H9 (cell line): ENCODE measurements at regions not wholly inside any gene's neighbourhood (a gene's known extent, or its start where the extent isn't known, plus 50 kb on each side); places are given as distances from the start of the nearest gene placed in this dataset.

ENCODE experiments used
- DNase-seq: peaks from one replicate; pipeline ENCODE4 v3.0.0-alpha.2; 2017
- H2AFZ ChIP-seq: one replicate; pipeline ENCODE4 v1.6.1; 2013; ENCODE audit warnings: mild to moderate bottlenecking, low read length, control low read depth, moderate library complexity
- H2AK5ac ChIP-seq: 2 replicates; pipeline ENCODE4 v1.6.1; 2013; ENCODE audit warnings: low read length, control low read depth, mixed read lengths; ENCODE audit not compliant: insufficient read length
- H2BK120ac ChIP-seq: one replicate; pipeline ENCODE4 v1.6.1; 2013; ENCODE audit warnings: low read depth, mild to moderate bottlenecking, low read length, control low read depth, inconsistent platforms; ENCODE audit not compliant: poor library complexity, severe bottlenecking
- H2BK12ac ChIP-seq: 2 replicates; pipeline ENCODE4 v1.6.1; 2013; ENCODE audit warnings: low read length, control low read depth, mixed read lengths, low read depth; ENCODE audit not compliant: insufficient read length
- H2BK15ac ChIP-seq: 2 replicates; pipeline ENCODE4 v1.6.1; 2013; ENCODE audit warnings: low read depth, low read length, control low read depth
- H2BK20ac ChIP-seq: one replicate; pipeline ENCODE4 v1.6.1; 2013; ENCODE audit warnings: low read depth, mild to moderate bottlenecking, low read length, control low read depth, inconsistent platforms; ENCODE audit not compliant: poor library complexity, severe bottlenecking
- H2BK5ac ChIP-seq: 2 replicates; pipeline ENCODE4 v1.6.1; 2013; ENCODE audit warnings: low read length, control low read depth, mixed read lengths; ENCODE audit not compliant: insufficient read length
- H3K14ac ChIP-seq: 2 replicates; pipeline ENCODE4 v1.6.1; 2013; ENCODE audit warnings: low read length, control low read depth; ENCODE audit not compliant: insufficient read depth
- H3K18ac ChIP-seq: 2 replicates; pipeline ENCODE4 v1.6.1; 2013; ENCODE audit warnings: low read depth, mild to moderate bottlenecking, mixed read lengths, low read length, control low read depth; ENCODE audit not compliant: insufficient read length
- H3K23ac ChIP-seq: 2 replicates; pipeline ENCODE4 v1.6.1; 2013; ENCODE audit warnings: low read length, control low read depth, mixed read lengths, low read depth; ENCODE audit not compliant: insufficient read length
- H3K23me2 ChIP-seq: 2 replicates; pipeline ENCODE4 v1.6.1; 2013; ENCODE audit warnings: low read depth, mild to moderate bottlenecking, mixed read lengths, low read length, control low read depth; ENCODE audit not compliant: insufficient read length, poor library complexity, severe bottlenecking
- H3K27ac ChIP-seq: 2 replicates; pipeline ENCODE4 v1.5.1; 2013; ENCODE audit warnings: low read length, control low read depth, mixed read lengths, low read depth; ENCODE audit not compliant: insufficient read length
- H3K27me3 ChIP-seq: 2 replicates; pipeline ENCODE4 v1.6.1; 2013; ENCODE audit warnings: low read length, control low read depth, inconsistent platforms; ENCODE audit not compliant: insufficient read depth
- H3K4ac ChIP-seq: 2 replicates; pipeline ENCODE4 v1.6.1; 2013; ENCODE audit warnings: low read depth, mild to moderate bottlenecking, control low read depth, inconsistent platforms, low read length, moderate library complexity
- H3K4me1 ChIP-seq: 2 replicates; pipeline ENCODE4 v1.6.1; 2013; ENCODE audit warnings: low read length, control low read depth, inconsistent platforms; ENCODE audit not compliant: insufficient read depth
- H3K4me2 ChIP-seq: 2 replicates; pipeline ENCODE4 v1.6.1; 2013; ENCODE audit warnings: low read length, control low read depth, mixed read lengths; ENCODE audit not compliant: insufficient read length, insufficient read depth
- H3K56ac ChIP-seq: 2 replicates; pipeline ENCODE4 v1.6.1; 2013; ENCODE audit warnings: low read depth, mild to moderate bottlenecking, mixed read lengths, low read length, control low read depth; ENCODE audit not compliant: insufficient read length
- H3K79me1 ChIP-seq: 2 replicates; pipeline ENCODE4 v1.6.1; 2013; ENCODE audit warnings: low read depth, mild to moderate bottlenecking, moderate library complexity, low read length, control low read depth, inconsistent platforms; ENCODE audit not compliant: insufficient read depth, poor library complexity, severe bottlenecking
- H3K79me2 ChIP-seq: 2 replicates; pipeline ENCODE4 v1.6.1; 2013; ENCODE audit warnings: low read length, control low read depth, inconsistent platforms; ENCODE audit not compliant: insufficient read depth
- H3K9ac ChIP-seq: 2 replicates; pipeline ENCODE4 v1.6.1; 2013; ENCODE audit warnings: low read length, control low read depth, mixed read lengths; ENCODE audit not compliant: insufficient read length; ENCODE audit errors: extremely low read depth
- H3K9me3 ChIP-seq: one replicate; pipeline ENCODE4 v1.6.1; 2013; ENCODE audit warnings: low read depth, low read length, inconsistent platforms; ENCODE audit not compliant: control insufficient read depth
- H3T11ph ChIP-seq: one replicate; pipeline ENCODE4 v1.6.1; 2013; ENCODE audit warnings: mild to moderate bottlenecking, low read length, control low read depth, inconsistent platforms
- H4K20me1 ChIP-seq: one replicate; pipeline ENCODE4 v1.6.1; 2013; ENCODE audit not compliant: control insufficient read depth, insufficient read length, insufficient read depth
- H4K5ac ChIP-seq: 2 replicates; pipeline ENCODE4 v1.6.1; 2013; ENCODE audit warnings: low read depth, mild to moderate bottlenecking, mixed read lengths, low read length, control low read depth; ENCODE audit not compliant: insufficient read length
- H4K8ac ChIP-seq: replicated peaks from 2 replicates; pipeline ENCODE4 v1.6.1; 2013; ENCODE audit warnings: low read length, control low read depth, mixed read lengths, low read depth; ENCODE audit not compliant: insufficient read length
- H4K91ac ChIP-seq: 2 replicates; pipeline ENCODE4 v1.6.1; 2013; ENCODE audit warnings: low read depth, mild to moderate bottlenecking, moderate library complexity, mixed read lengths, low read length, control low read depth; ENCODE audit not compliant: insufficient read length
- H3K27ac Mint-ChIP-seq, 3 experiments: 2 replicates in 2 of 3; 3 replicates in 1 of 3; pipeline ENCODE4 v1.8.0; 2020 to 2021; ENCODE audit warnings: mixed read lengths in 3 of 3, mild to moderate bottlenecking in 1 of 3, moderate library complexity in 1 of 3
- H3K27me3 Mint-ChIP-seq: 2 replicates; pipeline ENCODE4 v1.8.0; 2021; ENCODE audit warnings: low read depth, mild to moderate bottlenecking, moderate library complexity, mixed read lengths
- H3K36me3 Mint-ChIP-seq, 3 experiments: 2 replicates in 2 of 3; 3 replicates in 1 of 3; pipeline ENCODE4 v1.8.0; 2020 to 2021; ENCODE audit warnings: low read depth in 3 of 3, mixed read lengths in 3 of 3; ENCODE audit not compliant: insufficient read depth in 1 of 3
- H3K4me1 Mint-ChIP-seq, 2 experiments: 2 replicates each; pipeline ENCODE4 v1.8.0; 2020; ENCODE audit warnings: mixed read lengths in 2 of 2
- H3K4me3 Mint-ChIP-seq, 2 experiments: 2 replicates in 1 of 2; 3 replicates in 1 of 2; pipeline ENCODE4 v1.8.0; 2020 to 2021; ENCODE audit warnings: mild to moderate bottlenecking in 2 of 2, mixed read lengths in 2 of 2, moderate library complexity in 1 of 2
- H3K9me3 Mint-ChIP-seq, 2 experiments: 2 replicates in 1 of 2; 3 replicates in 1 of 2; pipeline ENCODE4 v1.8.0; 2020; ENCODE audit warnings: mild to moderate bottlenecking in 2 of 2, mixed read lengths in 2 of 2, moderate library complexity in 1 of 2
- WGBS: extraction: QIAGEN DNeasy Blood & Tissue Kit; methylation state at CpG from one replicate; pipeline ENCODE4 v1.1.7; 2013; ENCODE audit warnings: missing lambda C conversion rate, low lambda C conversion rate, mixed read lengths; ENCODE audit not compliant: insufficient read length; ENCODE audit errors: extremely low coverage; 5-methylcytosine and 5-hydroxymethylcytosine counted together
- TF ChIP-seq, protein P1 (sequence below): fragments of 200-600 bp; sonication (generic); conservative IDR thresholded peaks from 3 replicates; pipeline ENCODE4 v1.8.0; 2021; ENCODE audit warnings: antibody characterized with exemption, mild to moderate bottlenecking

DNA sequence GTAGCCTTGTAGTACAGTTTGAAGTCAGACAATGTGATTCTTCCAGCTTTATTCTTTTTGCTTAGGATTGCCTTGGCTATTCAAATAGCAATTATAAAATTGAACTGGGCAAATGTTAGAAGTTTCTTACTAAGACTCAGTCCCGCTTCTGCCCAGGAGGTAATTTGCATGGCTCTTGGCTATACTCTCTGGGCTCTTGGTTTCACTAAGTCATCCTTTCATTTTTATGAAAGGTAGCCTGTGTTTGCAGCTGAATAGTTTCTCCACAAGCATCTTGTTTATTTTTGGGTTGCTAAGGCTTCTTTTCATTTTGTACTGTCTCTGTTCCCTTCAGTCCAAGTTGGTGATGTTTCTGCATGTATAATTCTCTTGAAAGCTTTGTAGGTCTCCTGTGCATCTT is 340.6 kb downstream of the SH2D4B start:
- Histone ChIP-seq H3K4me2 (no peak overlapping the region), H4K91ac (no peak overlapping the region), H4K20me1 (no peaks in the 10 kb centered on the region), H3K23me2 (no peaks in the 10 kb centered on the region), H4K8ac (no peak overlapping the region), H2AK5ac (no peak overlapping the region), H2BK12ac (no peak overlapping the region), H3T11ph (no peak overlapping the region), H2BK120ac (no peak overlapping the region), H2AFZ (no peak overlapping the region), H4K5ac (no peak overlapping the region), H3K56ac (no peak overlapping the region), H3K79me2 (no peaks in the 10 kb centered on the region), H3K14ac (no peak overlapping the region), H3K27me3 (no peaks in the 10 kb centered on the region), H3K9me3 (no peaks in the 10 kb centered on the region), H3K18ac (no peak overlapping the region), H3K27ac (no peak overlapping the region), H3K79me1 (no peaks in the 10 kb centered on the region), H3K4ac (no peak overlapping the region), H3K9ac (no peak overlapping the region), H2BK20ac (no peak overlapping the region), H3K23ac (no peak overlapping the region), H2BK15ac (no peak overlapping the region), H3K4me1 (no peaks in the 10 kb centered on the region), H2BK5ac (no peak overlapping the region)
- no CpG with 5 or more reads among the region's 1 CpG for WGBS
- H3K4me3 Mint-ChIP-seq = no peak overlapping the region
- peaks cover 0 to 20% (median 7%) of the 10 kb centered on the region in 3 experiments; a peak in 4 of 7 replicates for H3K36me3 Mint-ChIP-seq
- no peak for DNase-seq
- H3K9me3 Mint-ChIP-seq = peaks cover 5 to 10% of the 10 kb centered on the region in 2 experiments; a peak in 3 of 5 replicates
- peaks cover 11% of the 10 kb centered on the region for H3K27me3 Mint-ChIP-seq
- no peak overlapping the region for H3K27ac Mint-ChIP-seq
- 0 out of 4 replicates have a peak, but pooled peaks cover 0 to 7% of the 10 kb centered on the region in 2 experiments for H3K4me1 Mint-ChIP-seq
- TF ChIP-seq, protein P1, sequence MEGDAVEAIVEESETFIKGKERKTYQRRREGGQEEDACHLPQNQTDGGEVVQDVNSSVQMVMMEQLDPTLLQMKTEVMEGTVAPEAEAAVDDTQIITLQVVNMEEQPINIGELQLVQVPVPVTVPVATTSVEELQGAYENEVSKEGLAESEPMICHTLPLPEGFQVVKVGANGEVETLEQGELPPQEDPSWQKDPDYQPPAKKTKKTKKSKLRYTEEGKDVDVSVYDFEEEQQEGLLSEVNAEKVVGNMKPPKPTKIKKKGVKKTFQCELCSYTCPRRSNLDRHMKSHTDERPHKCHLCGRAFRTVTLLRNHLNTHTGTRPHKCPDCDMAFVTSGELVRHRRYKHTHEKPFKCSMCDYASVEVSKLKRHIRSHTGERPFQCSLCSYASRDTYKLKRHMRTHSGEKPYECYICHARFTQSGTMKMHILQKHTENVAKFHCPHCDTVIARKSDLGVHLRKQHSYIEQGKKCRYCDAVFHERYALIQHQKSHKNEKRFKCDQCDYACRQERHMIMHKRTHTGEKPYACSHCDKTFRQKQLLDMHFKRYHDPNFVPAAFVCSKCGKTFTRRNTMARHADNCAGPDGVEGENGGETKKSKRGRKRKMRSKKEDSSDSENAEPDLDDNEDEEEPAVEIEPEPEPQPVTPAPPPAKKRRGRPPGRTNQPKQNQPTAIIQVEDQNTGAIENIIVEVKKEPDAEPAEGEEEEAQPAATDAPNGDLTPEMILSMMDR = no peak
